SK-N-SH treated with all-trans-retinoic acid at 6 μM for 48 hours (cell line): ENCODE measurements at regions not wholly inside any gene's neighbourhood (a gene's known extent, or its start where the extent isn't known, plus 50 kb on each side); places are given as distances from the start of the nearest gene placed in this dataset.

Experiments used
- ATAC-seq: fragments of 200-7000 bp; cut with Tn5 transposase; 3 replicates; pipeline ENCODE4 v1.9.1; 2020; ENCODE audit warnings: mild to moderate bottlenecking, moderate library complexity
- ARNTL ChIP-seq: fragments of 450-650 bp; formaldehyde crosslinking; IDR thresholded peaks from 2 replicates; pipeline ENCODE4 v1.5.0; 2020; ENCODE audit warnings: low read depth, mild to moderate bottlenecking, moderate library complexity, borderline replicate concordance
- BACH2 ChIP-seq: fragments of 250-450 bp; sonication (Bioruptor Pico); IDR thresholded peaks from 2 replicates; pipeline ENCODE4 v1.9.0; 2021; ENCODE audit warnings: mild to moderate bottlenecking, borderline replicate concordance
- CREB5 ChIP-seq: fragments of 250-450 bp; sonication (Bioruptor Pico); IDR thresholded peaks from 2 replicates; pipeline ENCODE4 v1.5.1; 2020; ENCODE audit warnings: low read depth, mild to moderate bottlenecking, moderate library complexity
- CSDC2 ChIP-seq: fragments of 250-450 bp; sonication (Bioruptor Pico); IDR thresholded peaks from 2 replicates; pipeline ENCODE4 v1.5.0; 2020; ENCODE audit warnings: mild to moderate bottlenecking, moderate library complexity
- CSRNP3 ChIP-seq: fragments of 250-450 bp; sonication (Bioruptor Pico); IDR thresholded peaks from 2 replicates; pipeline ENCODE4 v1.5.1; 2021; ENCODE audit warnings: mild to moderate bottlenecking, moderate library complexity
- ESRRG ChIP-seq: fragments of 250-450 bp; sonication (Bioruptor Pico); IDR thresholded peaks from 2 replicates; pipeline ENCODE4 v1.6.1; 2021; ENCODE audit warnings: mild to moderate bottlenecking
- GLIS3 ChIP-seq: fragments of 250-450 bp; sonication (Bioruptor Pico); IDR thresholded peaks from 2 replicates; pipeline ENCODE4 v1.5.0; 2020; ENCODE audit warnings: mild to moderate bottlenecking, moderate library complexity
- ISL1 ChIP-seq: fragments of 250-450 bp; sonication (Bioruptor Pico); IDR thresholded peaks from 2 replicates; pipeline ENCODE4 v2.1.2; 2022; ENCODE audit warnings: mild to moderate bottlenecking, moderate library complexity
- OSR1 ChIP-seq: fragments of 250-450 bp; sonication (Bioruptor Pico); IDR thresholded peaks from 2 replicates; pipeline ENCODE4 v1.8.0; 2022; ENCODE audit warnings: moderate library complexity, mild to moderate bottlenecking, inconsistent platforms
- PPARA ChIP-seq: fragments of 250-450 bp; sonication (Bioruptor Pico); IDR thresholded peaks from 2 replicates; pipeline ENCODE4 v1.5.0; 2020; ENCODE audit warnings: mild to moderate bottlenecking, borderline replicate concordance
- RARB ChIP-seq: fragments of 250-450 bp; sonication (Bioruptor Pico); IDR thresholded peaks from 2 replicates; pipeline ENCODE4 v1.8.0; 2021; ENCODE audit warnings: mild to moderate bottlenecking, moderate library complexity
- SNAI2 ChIP-seq: fragments of 250-450 bp; sonication (Bioruptor Pico); IDR thresholded peaks from 2 replicates; pipeline ENCODE4 v1.5.0; 2020; ENCODE audit warnings: mild to moderate bottlenecking, moderate library complexity
- TCF4 ChIP-seq: fragments of 250-450 bp; sonication (Bioruptor Pico); IDR thresholded peaks from 2 replicates; pipeline ENCODE4 v1.8.0; 2021; ENCODE audit warnings: mild to moderate bottlenecking, moderate library complexity, borderline replicate concordance
- TOX ChIP-seq: fragments of 250-450 bp; sonication (Bioruptor Pico); IDR thresholded peaks from 2 replicates; pipeline ENCODE4 v1.8.0; 2021; ENCODE audit warnings: mild to moderate bottlenecking, moderate library complexity, borderline replicate concordance
- TSHZ2 ChIP-seq: fragments of 250-450 bp; sonication (Bioruptor Pico); IDR thresholded peaks from 2 replicates; pipeline ENCODE4 v1.5.0; 2020; ENCODE audit warnings: mild to moderate bottlenecking, moderate library complexity
- ZC3H10 ChIP-seq: fragments of 250-450 bp; sonication (Bioruptor Pico); IDR thresholded peaks from 2 replicates; pipeline ENCODE4 v1.5.1; 2021; ENCODE audit warnings: mild to moderate bottlenecking, moderate library complexity
- ZFP3 ChIP-seq: fragments of 250-450 bp; sonication (Bioruptor Pico); IDR thresholded peaks from 2 replicates; pipeline ENCODE4 v1.5.0; 2020; ENCODE audit warnings: mild to moderate bottlenecking, moderate library complexity
- ZFP30 ChIP-seq: fragments of 450-650 bp; formaldehyde crosslinking; IDR thresholded peaks from 2 replicates; pipeline ENCODE4 v1.5.0; 2022; ENCODE audit warnings: mild to moderate bottlenecking, moderate library complexity
- ZNF70 ChIP-seq: fragments of 450-650 bp; formaldehyde crosslinking; IDR thresholded peaks from 2 replicates; pipeline ENCODE4 v1.5.0; 2020; ENCODE audit warnings: mild to moderate bottlenecking, moderate library complexity
- ZNF8 ChIP-seq: fragments of 450-650 bp; formaldehyde crosslinking; IDR thresholded peaks from 2 replicates; pipeline ENCODE4 v1.5.0; 2020; ENCODE audit warnings: mild to moderate bottlenecking, moderate library complexity

GRCh38 chr18:42459873-42460272 lies 504.8 kb downstream of the PIK3C3 start:
- TF ChIP-seq RARB (CRISPR knock-in tag) (no peak), ZFP3 (CRISPR knock-in tag) (peak; percentile 90)
- ATAC-seq = no peak

GRCh38 chr18:42471885-42472284 lies 516.9 kb downstream of the PIK3C3 start:
- TF ChIP-seq CREB5 (CRISPR knock-in tag) (no peak), CSDC2 (CRISPR knock-in tag) (no peak), ESRRG (CRISPR knock-in tag) (no peak), TSHZ2 (CRISPR knock-in tag) (no peak), ARNTL (CRISPR knock-in tag) (no peak), ZC3H10 (CRISPR knock-in tag) (no peak), BACH2 (no peak), SNAI2 (no peak), GLIS3 (CRISPR knock-in tag) (no peak), TOX (CRISPR knock-in tag) (no peak), ISL1 (CRISPR knock-in tag) (no peak), OSR1 (CRISPR knock-in tag) (no peak), TCF4 (CRISPR knock-in tag) (no peak), ZNF8 (CRISPR knock-in tag) (no peak)
- no peak for ATAC-seq

- ATAC-seq = no peak
- TF ChIP-seq CSDC2 (CRISPR knock-in tag) = no peak
- no peak for TF ChIP-seq CSRNP3 (CRISPR knock-in tag)
- no peak for TF ChIP-seq ISL1 (CRISPR knock-in tag)
Measured at GRCh38 chr18:42473611-42474010, 518.6 kb downstream of the PIK3C3 start.

- ATAC-seq = no peak
- TF ChIP-seq ZFP30 = no peak
- TF ChIP-seq CSRNP3 (CRISPR knock-in tag) = no peak
- no peak for TF ChIP-seq CREB5 (CRISPR knock-in tag)
- TF ChIP-seq ZNF70 (CRISPR knock-in tag) = no peak
- TF ChIP-seq BACH2 = no peak
- TF ChIP-seq ZFP3 (CRISPR knock-in tag) = no peak
- no peak for TF ChIP-seq OSR1 (CRISPR knock-in tag)
- TF ChIP-seq CSDC2 (CRISPR knock-in tag) = no peak
- TF ChIP-seq RARB (CRISPR knock-in tag) = no peak
- TF ChIP-seq PPARA = no peak
- TF ChIP-seq TSHZ2 (CRISPR knock-in tag) = no peak
- no peak for TF ChIP-seq ISL1 (CRISPR knock-in tag)
- no peak for TF ChIP-seq TOX (CRISPR knock-in tag)
Measured at GRCh38 chr18:42474577-42474976, 519.5 kb downstream of the PIK3C3 start.
